B cell (primary cell): ENCODE measurements at regions not wholly inside any gene's neighbourhood (a gene's known extent, or its start where the extent isn't known, plus 50 kb on each side); places are given as distances from the start of the nearest gene placed in this dataset.

ENCODE experiments used
- ATAC-seq: fragments of 200-7000 bp; cut with Tn5 transposase; one replicate; pipeline ENCODE4 v1.10.0; 2021; ENCODE audit warnings: low read depth, mild to moderate bottlenecking, moderate number of reproducible peaks, moderate library complexity
- CTCF ChIA-PET: fragments of 350-600 bp; sonication (Branson Sonifier 250); formaldehyde crosslinking; loops from one replicate; lab custom pipeline; 2021; ENCODE audit warnings: antibody characterized with exemption, inconsistent platforms; lab: Charles Lee
- POLR2A ChIA-PET: fragments of 350-600 bp; sonication (Branson Sonifier 250); formaldehyde crosslinking; loops from one replicate; lab custom pipeline; 2021; ENCODE audit warnings: antibody characterized with exemption; lab: Charles Lee
- DNase-seq: peaks from one replicate; pipeline ENCODE4 v3.0.0; 2013
- H2AFZ ChIP-seq: 2 replicates; pipeline ENCODE4 v1.6.1; 2012; ENCODE audit warnings: mild to moderate bottlenecking, low read depth, low read length; ENCODE audit not compliant: insufficient read depth, poor library complexity, severe bottlenecking
- H3K27ac ChIP-seq, 2 donors: 1 replicate in 1 of 2; 2 replicates in 1 of 2; pipeline ENCODE4 v1.5.1; 2012 to 2013; ENCODE audit warnings: low read length in 2 of 2, mild to moderate bottlenecking in 2 of 2, moderate library complexity in 1 of 2
- H3K27me3 ChIP-seq, 4 experiments: fragments of 200-600 bp in 1 of 4; sonication (generic) in 1 of 4; replicated peaks in 1 of 4; 1 replicate in 2 of 4; 2 replicates in 2 of 4; pipeline versions ENCODE4 v1.6.1 to v1.7.0; 2013 to 2016; ENCODE audit warnings: low read length in 3 of 4, mild to moderate bottlenecking in 2 of 4, mixed read lengths in 1 of 4, moderate library complexity in 1 of 4; ENCODE audit not compliant: insufficient read depth in 4 of 4, control insufficient read depth in 3 of 4; ENCODE audit errors: control extremely low read depth in 1 of 4
- H3K36me3 ChIP-seq, 2 experiments: replicated peaks in 1 of 2; 1 replicate in 1 of 2; 2 replicates in 1 of 2; pipeline versions ENCODE4 v1.6.1 to v1.7.1; 2013; ENCODE audit warnings: low read length in 1 of 2; ENCODE audit not compliant: insufficient read depth in 2 of 2, control insufficient read depth in 1 of 2; ENCODE audit errors: control extremely low read depth in 1 of 2, extremely low read depth in 1 of 2
- H3K4me1 ChIP-seq, 2 donors: fragments of 200-600 bp in 1 of 2; sonication (generic) in 1 of 2; 1 replicate in 1 of 2; 2 replicates in 1 of 2; pipeline versions ENCODE4 v1.5.1 to v1.6.1; 2013 to 2017; ENCODE audit warnings: low read length in 2 of 2; ENCODE audit not compliant: control insufficient read depth in 2 of 2, insufficient read depth in 2 of 2
- H3K4me2 ChIP-seq: replicated peaks from 2 replicates; pipeline ENCODE3; 2012; ENCODE audit warnings: mild to moderate bottlenecking, low read depth, low read length; ENCODE audit not compliant: poor library complexity, severe bottlenecking
- H3K4me3 ChIP-seq, 5 experiments: fragments of 200-600 bp in 1 of 5; sonication (generic) in 1 of 5; 1 replicate in 3 of 5; 2 replicates in 2 of 5; pipeline versions ENCODE4 v1.5.1 to v1.7.0; 2011 to 2016; ENCODE audit warnings: low read length in 4 of 5, mild to moderate bottlenecking in 4 of 5, low read depth in 2 of 5, control low read depth in 1 of 5, moderate library complexity in 1 of 5; ENCODE audit not compliant: insufficient read depth in 1 of 5; ENCODE audit errors: control extremely low read depth in 1 of 5, extremely low read depth in 1 of 5
- H3K79me2 ChIP-seq: fragments of 200-600 bp; sonication (generic); one replicate; pipeline ENCODE4 v1.6.0; 2016; ENCODE audit warnings: low read length; ENCODE audit not compliant: control insufficient read depth, insufficient read depth
- H3K9ac ChIP-seq: fragments of 200-600 bp; sonication (generic); 2 replicates; pipeline ENCODE4 v1.6.1; 2017; ENCODE audit warnings: mild to moderate bottlenecking, low read length, moderate library complexity
- H3K9me3 ChIP-seq, 3 donors: one replicate each; pipeline versions ENCODE4 v1.6.1 to v1.7.1; 2013; ENCODE audit warnings: low read length in 2 of 3; ENCODE audit not compliant: control insufficient read depth in 2 of 3, insufficient read depth in 1 of 3; ENCODE audit errors: control extremely low read depth in 1 of 3
- H4K20me1 ChIP-seq: 2 replicates; pipeline ENCODE4 v1.6.0; 2012; ENCODE audit warnings: mild to moderate bottlenecking, low read length; ENCODE audit not compliant: insufficient read depth, control insufficient read depth, poor library complexity, severe bottlenecking
- H3K27ac Mint-ChIP-seq: one replicate; pipeline ENCODE4 v1.8.0; 2021; ENCODE audit warnings: mixed read lengths
- H3K27me3 Mint-ChIP-seq: one replicate; pipeline ENCODE4 v1.8.0; 2021; ENCODE audit warnings: mixed read lengths
- H3K4me1 Mint-ChIP-seq: one replicate; pipeline ENCODE4 v1.8.0; 2021; ENCODE audit warnings: mixed read lengths
- H3K4me3 Mint-ChIP-seq: one replicate; pipeline ENCODE4 v1.8.0; 2021; ENCODE audit warnings: mixed read lengths
- H3K9me3 Mint-ChIP-seq: one replicate; pipeline ENCODE4 v1.8.0; 2022; ENCODE audit warnings: mixed read lengths; ENCODE audit not compliant: insufficient read depth
- CTCF ChIP-seq: fragments of 200-600 bp; IDR thresholded peaks from one replicate; pipeline ENCODE4 v1.8.0; 2022; ENCODE audit warnings: antibody characterized with exemption, mild to moderate bottlenecking
- EZH2 ChIP-seq: IDR thresholded peaks from 2 replicates; pipeline ENCODE4 v1.6.1; 2012; ENCODE audit warnings: borderline replicate concordance, low read depth, mild to moderate bottlenecking, moderate library complexity, low read length; ENCODE audit not compliant: insufficient read depth, poor library complexity, severe bottlenecking
- WGBS: methylation state at CpG from one replicate; pipeline ENCODE4 v1.1.5; 2013; ENCODE audit warnings: missing lambda C conversion rate; ENCODE audit not compliant: insufficient coverage; 5-methylcytosine and 5-hydroxymethylcytosine counted together
- intact Hi-C: fragments of 100-400 bp; cut with micrococcal nuclease; formaldehyde crosslinking; loops from one replicate; pipeline ENCODE4 v1.10.0; 2022

GRCh38 chr16:5379954-5380353 is 282.4 kb upstream of the EEF2KMT start:
- ChIA-PET POLR2A (no interaction called here), CTCF (no interaction called here)
- no peak for TF ChIP-seq CTCF
- TF ChIP-seq EZH2, result no peak
- H3K4me3 ChIP-seq, result no peak overlapping the region
- no peaks in the 10 kb centered on the region for H3K79me2 ChIP-seq
- no peak overlapping the region for H3K4me2 ChIP-seq
- H3K27ac Mint-ChIP-seq, result no peak overlapping the region
- H3K27me3 Mint-ChIP-seq, result peaks cover 5% of the 10 kb centered on the region
- no peaks in the 10 kb centered on the region for H4K20me1 ChIP-seq
- intact Hi-C loops, result no loop called here
- ATAC-seq, result no peak
- no peaks in the 10 kb centered on the region for H3K4me1 Mint-ChIP-seq
- H3K27ac ChIP-seq, result no peak overlapping the region
- no peak overlapping the region for H2AFZ ChIP-seq
- H3K9me3 ChIP-seq, result peaks cover 0 to 8% (median 0%) of the 10 kb centered on the region in 3 donors
- H3K4me1 ChIP-seq, result no peaks in the 10 kb centered on the region
- H3K9me3 Mint-ChIP-seq, result no peaks in the 10 kb centered on the region
- no peaks in the 10 kb centered on the region for H3K36me3 ChIP-seq
- no peak overlapping the region for H3K4me3 Mint-ChIP-seq
- DNase-seq, result no peak
- H3K27me3 ChIP-seq, result no peaks in the 10 kb centered on the region
- 77% methylated on average over 5 of the region's 10 CpGs for WGBS
- no peak overlapping the region for H3K9ac ChIP-seq

GRCh38 chr16:5378531-5378930 is 280.9 kb upstream of the EEF2KMT start:
- Mint-ChIP-seq H3K4me3 (no peak overlapping the region), H3K27me3 (peaks cover 8% of the 10 kb centered on the region), H3K9me3 (no peaks in the 10 kb centered on the region), H3K27ac (no peak overlapping the region), H3K4me1 (no peaks in the 10 kb centered on the region)
- CTCF ChIA-PET, result no interaction called here
- ATAC-seq (no peak), DNase-seq (no peak)
- Histone ChIP-seq H3K4me3 (no peak overlapping the region), H3K4me2 (no peak overlapping the region), H3K27ac (no peak overlapping the region), H3K36me3 (no peaks in the 10 kb centered on the region), H3K79me2 (no peaks in the 10 kb centered on the region), H3K27me3 (no peaks in the 10 kb centered on the region), H3K9ac (no peak overlapping the region), H3K4me1 (no peaks in the 10 kb centered on the region), H4K20me1 (no peaks in the 10 kb centered on the region), H3K9me3 (peaks cover 0 to 3% (median 0%) of the 10 kb centered on the region in 3 donors), H2AFZ (no peak overlapping the region)
- TF ChIP-seq CTCF (no peak), EZH2 (no peak)
- WGBS, result 50% methylated on average over 1 of the region's 4 CpGs
- POLR2A ChIA-PET, result no interaction called here
- intact Hi-C loops, result no loop called here
